Endodermal cell (in vitro differentiated cells): ENCODE measurements at regions not wholly inside any gene's neighbourhood (a gene's known extent, or its start where the extent isn't known, plus 50 kb on each side); places are given as distances from the start of the nearest gene placed in this dataset.

Source experiments
- DNase-seq: peaks from one replicate; pipeline ENCODE4 v3.0.0-alpha.2; 2017
- H3K27ac ChIP-seq: 2 replicates; pipeline ENCODE4 v1.5.1; 2013; ENCODE audit warnings: mild to moderate bottlenecking, low read depth, low read length, moderate library complexity
- H3K27me3 ChIP-seq: 2 replicates; pipeline ENCODE4 v1.6.1; 2013; ENCODE audit warnings: mild to moderate bottlenecking, low read length, moderate library complexity; ENCODE audit not compliant: insufficient read depth, control insufficient read depth, poor library complexity, severe bottlenecking
- H3K36me3 ChIP-seq: 2 replicates; pipeline ENCODE4 v1.7.0; 2013; ENCODE audit warnings: mild to moderate bottlenecking, low read length, moderate library complexity; ENCODE audit not compliant: control insufficient read depth, insufficient read depth
- H3K4me1 ChIP-seq: one replicate; pipeline ENCODE4 v1.7.0; 2013; ENCODE audit warnings: low read length; ENCODE audit not compliant: control insufficient read depth, insufficient read depth
- H3K4me3 ChIP-seq: 2 replicates; pipeline ENCODE4 v1.5.1; 2013; ENCODE audit warnings: mild to moderate bottlenecking, low read length, moderate library complexity
- H3K9ac ChIP-seq: 2 replicates; pipeline ENCODE4 v1.6.1; 2013; ENCODE audit warnings: mild to moderate bottlenecking, low read length, moderate library complexity; ENCODE audit not compliant: poor library complexity, severe bottlenecking; ENCODE audit errors: extremely low read depth
- H3K9me3 ChIP-seq: 2 replicates; pipeline ENCODE4 v1.6.1; 2013; ENCODE audit warnings: mild to moderate bottlenecking, low read length, moderate library complexity; ENCODE audit not compliant: control insufficient read depth
- H3K27ac Mint-ChIP-seq: 2 replicates; pipeline ENCODE4 v1.8.0; 2020; ENCODE audit warnings: mixed read lengths
- H3K27me3 Mint-ChIP-seq: 2 replicates; pipeline ENCODE4 v1.8.0; 2021; ENCODE audit warnings: mild to moderate bottlenecking, mixed read lengths; ENCODE audit not compliant: insufficient read depth
- H3K36me3 Mint-ChIP-seq: 2 replicates; pipeline ENCODE4 v1.8.0; 2020; ENCODE audit warnings: low read depth, mixed read lengths
- H3K4me1 Mint-ChIP-seq: 2 replicates; pipeline ENCODE4 v1.8.0; 2020; ENCODE audit warnings: mixed read lengths
- H3K4me3 Mint-ChIP-seq: 2 replicates; pipeline ENCODE4 v1.8.0; 2020; ENCODE audit warnings: mild to moderate bottlenecking, moderate library complexity, mixed read lengths
- H3K9me3 Mint-ChIP-seq: 2 replicates; pipeline ENCODE4 v1.8.0; 2020; ENCODE audit warnings: mild to moderate bottlenecking, mixed read lengths
- CTCF ChIP-seq: fragments of 200-600 bp; sonication (generic); conservative IDR thresholded peaks from 2 replicates; pipeline ENCODE4 v1.5.0; 2021; ENCODE audit warnings: antibody characterized with exemption, mild to moderate bottlenecking
- WGBS, 2 experiments: methylation state at CpG; one replicate each; pipeline versions ENCODE4 v1.1.5 to v1.1.7; 2013; ENCODE audit warnings: missing lambda C conversion rate in 2 of 2, mixed read lengths in 1 of 2; ENCODE audit not compliant: insufficient coverage in 1 of 2, insufficient read length in 1 of 2; 5-methylcytosine and 5-hydroxymethylcytosine counted together

DNA sequence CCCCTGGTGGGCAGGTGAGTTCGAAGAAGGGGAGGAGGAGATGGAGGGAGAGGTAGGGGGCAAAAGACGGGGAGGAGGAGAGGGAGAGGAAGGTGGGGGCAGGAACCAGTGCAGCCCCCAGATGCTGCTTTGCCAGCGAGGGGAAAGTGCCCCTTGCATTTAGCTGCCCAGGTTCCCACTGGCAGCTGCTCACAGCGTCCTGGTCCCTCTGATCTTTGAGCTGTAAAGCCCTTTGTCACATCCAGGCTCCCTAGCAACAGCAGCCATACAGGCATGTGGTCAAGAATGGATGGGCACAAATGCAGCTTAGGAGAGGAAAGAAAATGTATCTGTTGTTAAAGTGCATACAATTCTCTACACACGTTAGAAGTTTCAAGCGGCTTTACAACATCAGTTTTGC is 160.9 kb downstream of the CD83 start:
- 68 to 89% methylated on average over 4 to 6 of the region's 6 CpGs for whole genome bisulfite sequencing, 2 experiments
- Mint-ChIP-seq H3K36me3 (peaks cover 10% of the 10 kb centered on the region), H3K27me3 (peaks cover 44% of the 10 kb centered on the region), H3K4me3 (no peak overlapping the region), H3K4me1 (peaks cover 33% of the 10 kb centered on the region), H3K27ac (no peak overlapping the region), H3K9me3 (no peaks in the 10 kb centered on the region)
- Histone ChIP-seq H3K4me1 (peaks cover 2% of the 10 kb centered on the region), H3K27ac (no peak overlapping the region), H3K36me3 (no peaks in the 10 kb centered on the region), H3K9ac (no peak overlapping the region), H3K4me3 (no peak overlapping the region), H3K9me3 (peaks cover 7% of the 10 kb centered on the region), H3K27me3 (no peaks in the 10 kb centered on the region)
- DNase-seq, result peak; percentile 61
- no peak for TF ChIP-seq CTCF

DNA sequence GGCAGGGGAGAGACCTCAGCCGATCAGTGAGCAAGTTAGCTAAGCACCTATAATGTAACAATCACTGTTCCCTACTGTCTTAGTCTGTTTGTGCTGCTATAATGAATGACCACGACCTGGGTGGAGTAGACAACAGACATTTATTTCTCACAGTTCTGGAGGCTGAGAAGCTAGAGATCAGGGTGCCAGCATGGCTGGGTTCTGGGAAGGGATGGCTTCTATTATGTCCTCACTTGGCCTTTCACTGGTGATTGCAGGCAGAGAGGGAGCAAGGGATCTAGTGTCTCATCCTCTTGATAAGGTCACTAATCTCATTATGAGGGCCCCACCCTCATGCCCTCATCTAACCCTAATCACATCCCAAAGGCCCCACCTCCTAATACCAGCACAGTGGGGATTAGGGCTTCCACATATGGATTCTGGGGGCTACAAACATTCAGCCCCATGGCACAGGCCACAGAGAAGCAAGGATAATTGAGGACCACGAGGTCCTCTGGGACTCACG is 162.5 kb downstream of the CD83 start:
- no peak for TF ChIP-seq CTCF

GRCh38 chr6:14280766-14281293 is 163.3 kb downstream of the CD83 start:
- no peaks in the 10 kb centered on the region for H3K9me3 Mint-ChIP-seq
- Histone ChIP-seq H3K4me1 (peaks cover 2% of the 10 kb centered on the region), H3K27me3 (no peaks in the 10 kb centered on the region), H3K4me3 (no peak overlapping the region), H3K9me3 (peaks cover 6% of the 10 kb centered on the region), H3K36me3 (no peaks in the 10 kb centered on the region), H3K27ac (no peak overlapping the region), H3K9ac (no peak overlapping the region)
- 94 to 97% methylated on average over 7 to 17 of the region's 17 CpGs for WGBS, 2 experiments
- peaks cover 29% of the 10 kb centered on the region for H3K36me3 Mint-ChIP-seq
- peak; percentile 80 for TF ChIP-seq CTCF
- H3K27me3 Mint-ChIP-seq, result peaks cover 20% of the 10 kb centered on the region
- peak overlapping the region; percentile 44 for H3K27ac Mint-ChIP-seq
- DNase-seq, result peak; percentile 94
- H3K4me1 Mint-ChIP-seq, result peaks cover 33% of the 10 kb centered on the region
- no peak overlapping the region for H3K4me3 Mint-ChIP-seq

More for the DNA sequence above, 162.5 kb downstream of the CD83 start:
- Mint-ChIP-seq H3K27ac (no peak overlapping the region), H3K4me3 (no peak overlapping the region), H3K27me3 (peaks cover 27% of the 10 kb centered on the region), H3K4me1 (peaks cover 37% of the 10 kb centered on the region), H3K36me3 (peaks cover 22% of the 10 kb centered on the region), H3K9me3 (no peaks in the 10 kb centered on the region)
- peaks cover 6% of the 10 kb centered on the region for H3K9me3 ChIP-seq
- DNase-seq, result peak; percentile 64
- no peaks in the 10 kb centered on the region for H3K27me3 ChIP-seq
- no peak overlapping the region for H3K27ac ChIP-seq
- no peaks in the 10 kb centered on the region for H3K36me3 ChIP-seq
- peaks cover 2% of the 10 kb centered on the region for H3K4me1 ChIP-seq
- H3K9ac ChIP-seq, result no peak overlapping the region
- no peak overlapping the region for H3K4me3 ChIP-seq
- 94 to 96% methylated on average over 3 to 4 of the region's 4 CpGs for WGBS, 2 experiments
